NOMO-1 treated with dmso at 0.1 percent for 144 hours (cell line): ENCODE measurements at regions not wholly inside any gene's neighbourhood (a gene's known extent, or its start where the extent isn't known, plus 50 kb on each side); places are given as distances from the start of the nearest gene placed in this dataset.
"Not testable (repeated sequence)": the region's sequence is repeated elsewhere in the genome, so short reads cannot be mapped to it uniquely, and the experiment has no call there.

ENCODE experiments used
- DNase-seq: peaks from one replicate; lab custom pipeline; 2025; ENCODE audit not compliant: unreplicated experiment; lab: John Stamatoyannopoulos, UW

DNA sequence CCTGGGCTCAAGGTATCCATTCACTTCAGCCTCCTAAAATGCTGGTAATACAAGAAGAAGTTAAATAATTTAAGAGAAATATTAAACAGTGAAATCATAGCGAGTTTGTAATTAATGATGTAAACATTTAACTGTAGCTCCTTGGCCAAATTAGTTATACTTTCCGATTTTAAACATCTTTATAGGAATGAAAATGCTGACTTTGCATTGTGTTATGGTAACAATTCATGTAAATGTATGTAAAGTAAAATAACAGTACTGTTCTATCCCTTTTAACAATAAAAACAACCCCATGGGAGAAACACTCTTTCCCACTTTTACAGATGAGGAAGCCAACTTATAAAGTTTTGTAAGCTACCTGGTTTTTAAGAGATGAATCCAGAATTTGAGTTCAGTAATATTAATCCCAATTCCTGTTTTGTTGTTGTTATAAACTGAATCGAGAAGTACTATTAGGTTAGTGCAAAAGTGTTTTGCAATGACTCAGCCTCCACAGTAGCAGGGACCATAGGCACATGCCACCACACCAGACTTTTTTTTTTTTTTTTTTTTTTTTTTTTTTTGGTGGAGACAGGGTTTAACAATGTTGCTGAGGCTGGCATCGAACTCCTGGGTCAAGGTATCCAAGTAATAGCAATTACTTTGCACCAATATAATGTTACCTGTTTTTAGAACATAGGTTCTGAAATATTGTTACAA is 1360.4 kb downstream of the BRINP3 start:
- DNase-seq: no peak

DNA sequence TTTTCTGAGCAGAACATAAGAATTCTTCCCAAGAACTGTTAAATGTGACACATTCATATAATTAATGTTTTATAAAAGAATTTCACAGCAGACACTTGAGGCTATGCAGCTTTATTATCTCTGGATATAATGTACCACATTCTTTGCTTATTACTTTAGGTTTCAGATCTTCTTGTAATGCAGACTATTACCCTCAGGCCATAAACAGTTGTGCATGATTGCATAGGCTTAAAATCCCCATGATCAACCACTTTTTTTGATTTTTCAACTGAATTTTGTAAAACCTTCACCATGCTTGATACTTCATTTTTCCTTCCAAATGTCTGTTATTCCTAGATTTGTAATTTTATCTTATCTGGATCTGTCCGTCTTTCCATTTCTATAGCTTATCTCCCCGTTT is 1355.7 kb downstream of the BRINP3 start:
- DNase-seq: no peak

DNA sequence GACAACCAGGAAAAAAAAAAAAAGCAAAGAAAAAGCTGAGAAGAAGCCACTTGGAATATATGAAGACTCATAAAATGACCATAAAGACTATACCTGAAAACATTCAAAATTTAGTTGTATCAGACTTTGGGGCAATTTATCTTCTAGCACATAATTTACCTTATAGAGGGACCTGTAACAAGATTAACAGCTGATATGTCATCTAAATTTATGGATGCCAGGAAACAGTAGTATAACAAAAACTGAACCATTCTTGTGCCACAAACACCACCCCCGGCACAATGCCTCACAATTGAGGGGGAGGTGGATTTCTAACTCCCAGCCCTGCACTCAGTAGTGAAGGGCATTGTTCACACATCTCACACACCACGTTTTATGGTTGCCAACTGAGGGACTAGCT is 1352.0 kb downstream of the BRINP3 start:
- no peak for DNase-seq

DNA sequence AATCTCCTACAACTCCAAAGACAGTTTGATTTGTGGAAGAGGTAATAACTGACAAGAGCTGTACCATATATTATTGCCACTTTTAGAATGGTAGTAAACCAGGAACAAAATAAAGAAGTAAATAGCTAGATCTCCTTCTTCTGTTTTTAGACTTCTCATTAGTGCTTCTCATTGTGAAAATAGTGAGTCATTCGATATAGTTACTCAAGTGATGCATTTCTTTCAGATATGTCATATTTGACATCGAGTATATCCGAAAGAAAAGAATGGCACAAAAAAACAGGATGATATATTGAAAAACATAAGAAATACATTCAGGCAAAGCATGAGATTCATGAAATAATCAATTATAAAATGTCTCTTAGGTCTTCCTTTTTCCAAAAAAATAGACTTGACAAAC is 1346.1 kb downstream of the BRINP3 start:
- no peak for DNase-seq

DNA sequence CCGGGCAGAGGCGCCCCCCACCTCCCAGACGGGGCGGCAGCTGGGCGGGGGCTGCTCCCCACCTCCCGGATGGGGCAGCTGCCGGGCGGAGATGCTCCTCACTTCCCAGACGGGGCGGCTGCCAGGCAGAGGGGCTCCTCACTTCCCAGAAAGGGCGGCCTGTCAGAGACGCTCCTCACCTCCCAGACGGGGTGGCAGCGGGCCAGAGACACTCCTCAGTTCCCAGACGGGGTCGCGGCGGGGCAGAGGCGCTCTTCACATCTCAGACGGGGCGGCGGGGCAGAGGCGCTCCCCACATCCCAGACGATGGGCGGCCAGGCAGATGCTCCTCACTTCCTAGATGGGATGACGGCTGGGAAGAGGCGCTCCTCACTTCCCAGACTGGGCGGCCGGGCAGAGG is 1337.9 kb downstream of the BRINP3 start:
- not testable (repeated sequence) for DNase-seq

DNA sequence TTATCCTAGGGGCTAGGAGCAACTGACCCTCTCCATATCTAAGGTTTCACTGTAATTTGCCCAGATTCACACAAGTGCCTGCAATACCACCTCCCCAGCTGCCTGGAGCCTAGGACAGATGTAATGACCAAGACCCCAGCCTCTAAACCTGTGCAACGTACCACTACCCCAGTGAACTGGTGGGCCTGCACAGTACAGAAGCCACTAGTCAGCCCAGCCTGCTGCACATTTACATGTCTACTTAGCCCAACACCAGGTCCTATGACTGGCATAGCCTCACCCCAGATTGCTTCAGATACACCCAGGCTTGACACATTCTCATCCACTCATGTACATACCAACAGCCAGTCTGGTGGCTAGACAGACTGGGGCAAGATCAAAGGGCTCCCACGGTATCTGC is 1336.6 kb downstream of the BRINP3 start:
- no peak for DNase-seq

DNA sequence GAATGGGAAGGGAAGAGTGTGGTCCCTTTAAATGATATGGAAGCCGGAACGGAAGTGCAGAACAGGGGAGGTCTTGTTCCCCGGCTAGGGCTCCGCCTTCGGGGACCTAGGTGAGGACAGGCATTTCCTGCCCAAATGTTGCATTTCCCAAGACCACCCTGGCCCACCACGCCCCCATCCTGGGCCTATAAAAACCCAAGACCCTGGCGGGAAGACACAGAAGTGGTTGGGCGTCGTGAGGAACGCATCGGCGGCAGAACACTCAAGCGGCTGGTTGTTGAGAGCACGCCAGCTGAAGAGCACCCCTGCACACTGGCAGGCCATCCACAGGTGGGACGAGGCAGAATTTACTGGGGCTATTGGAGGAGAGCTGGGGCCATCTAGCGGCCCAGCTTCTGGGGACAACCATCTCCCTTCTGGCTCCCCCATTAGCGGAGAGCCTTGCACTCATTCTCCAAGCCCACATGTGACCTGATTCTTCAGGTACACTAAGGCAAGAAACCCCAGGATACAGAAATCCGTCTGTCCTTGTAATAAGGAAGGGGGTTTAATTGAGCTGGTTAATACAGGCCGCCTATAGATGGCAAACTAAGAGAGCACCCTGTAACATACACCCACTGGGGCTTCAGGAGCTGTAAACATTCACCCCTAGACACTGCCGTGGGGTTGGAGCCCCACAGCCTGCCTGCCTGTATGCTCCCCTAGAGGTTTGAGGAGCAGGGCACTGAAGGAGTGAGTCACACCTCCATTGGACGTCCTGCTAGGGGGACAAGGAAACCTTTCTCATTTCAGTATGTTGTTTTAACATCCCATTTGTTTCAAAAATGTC is 1327.9 kb downstream of the BRINP3 start:
- no peak for DNase-seq

DNA sequence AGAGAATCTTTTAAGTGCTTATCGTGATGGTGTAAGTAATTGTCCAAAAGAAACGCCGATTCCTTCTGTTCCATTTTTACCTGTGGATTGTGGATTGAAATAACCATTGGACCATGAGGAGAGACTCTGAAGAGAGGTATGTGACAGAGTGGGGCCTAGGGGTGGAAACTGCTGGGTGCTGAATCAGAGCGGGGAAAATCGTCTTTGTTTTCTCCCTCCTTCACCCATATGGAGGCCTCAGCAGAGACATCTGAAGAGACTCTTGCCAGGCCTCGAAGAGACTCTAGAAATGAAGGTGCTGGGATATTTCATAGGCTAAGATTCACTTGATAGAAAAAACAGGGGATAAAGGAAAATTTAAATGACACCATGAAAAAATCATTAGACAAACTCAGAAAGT is 1327.0 kb downstream of the BRINP3 start:
- DNase-seq: no peak

DNA sequence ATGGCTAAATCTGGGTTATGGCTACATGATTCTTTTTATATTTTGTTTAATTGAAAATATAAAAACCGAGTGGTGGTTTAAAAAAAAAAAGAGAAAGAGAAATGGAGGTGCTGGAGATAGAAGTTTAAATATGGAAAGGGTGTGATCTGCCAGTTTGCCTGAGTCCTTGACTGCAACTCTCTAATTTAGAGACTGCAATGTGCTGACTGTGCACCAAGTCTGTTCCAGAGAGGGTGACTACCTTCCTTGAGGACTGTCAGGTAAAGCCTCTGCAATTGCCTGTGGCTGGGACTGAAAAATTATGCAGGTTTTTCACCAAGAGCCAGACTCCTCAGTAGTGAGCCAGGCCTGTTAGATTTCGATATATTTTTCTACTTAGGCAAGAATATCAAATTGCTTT is 1326.3 kb downstream of the BRINP3 start:
- DNase-seq: no peak

DNA sequence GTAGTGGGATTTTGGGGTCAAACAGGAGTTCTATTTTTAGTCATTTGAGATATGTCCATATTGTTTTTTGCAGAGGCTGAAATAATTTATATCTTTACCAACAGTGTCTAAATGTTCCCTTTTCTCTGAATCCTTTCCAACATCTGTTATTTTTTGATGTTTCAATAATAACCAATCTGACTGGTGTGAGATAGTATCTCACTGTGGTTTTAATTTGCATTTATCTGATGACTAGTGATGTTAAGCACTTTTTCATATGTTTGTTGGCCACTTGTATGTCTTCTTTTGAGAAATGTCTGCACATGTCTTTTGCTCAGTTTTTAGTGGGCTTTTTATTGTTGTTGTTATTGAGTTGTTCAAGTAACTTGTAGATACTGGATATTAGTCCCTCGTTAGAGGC is 1325.0 kb downstream of the BRINP3 start:
- no peak for DNase-seq

DNA sequence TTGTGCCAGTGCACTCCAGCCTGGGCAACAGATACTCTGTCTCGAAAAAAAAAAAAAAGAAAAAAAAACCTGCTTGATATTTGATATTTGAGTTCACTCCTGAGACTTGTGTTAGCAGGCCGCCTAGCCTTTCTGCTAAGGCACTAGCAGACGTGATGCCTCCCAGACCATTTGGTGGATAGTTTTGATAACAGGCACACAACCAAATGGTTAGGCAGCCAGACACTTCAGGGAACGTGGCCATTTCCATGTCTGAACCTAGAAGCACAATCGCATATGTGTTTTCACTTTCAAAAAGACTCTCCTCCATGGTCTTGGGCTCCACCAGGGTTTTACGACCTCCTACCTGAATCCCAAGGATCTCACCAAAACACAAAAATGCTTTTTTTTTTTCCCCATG is 1319.5 kb downstream of the BRINP3 start:
- no peak for DNase-seq

DNA sequence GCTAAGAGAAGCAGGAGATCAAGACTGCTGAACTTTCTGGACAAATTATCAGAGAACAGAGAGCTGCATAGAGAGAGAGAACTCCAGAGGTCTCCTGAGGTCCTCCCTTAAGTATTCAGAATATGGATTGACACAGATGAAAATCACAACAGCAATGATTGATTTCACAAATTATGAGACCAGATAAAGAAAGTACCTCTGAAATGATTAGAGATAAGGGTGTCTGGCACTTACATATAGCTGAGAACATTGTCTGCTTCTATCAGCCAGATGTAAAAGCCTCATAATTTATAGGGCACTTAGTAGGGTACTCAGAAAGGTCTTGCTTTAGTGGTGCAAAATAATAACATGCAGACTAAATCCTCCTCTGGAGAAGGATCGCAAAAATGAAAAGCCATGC is 1301.8 kb downstream of the BRINP3 start:
- no peak for DNase-seq

DNA sequence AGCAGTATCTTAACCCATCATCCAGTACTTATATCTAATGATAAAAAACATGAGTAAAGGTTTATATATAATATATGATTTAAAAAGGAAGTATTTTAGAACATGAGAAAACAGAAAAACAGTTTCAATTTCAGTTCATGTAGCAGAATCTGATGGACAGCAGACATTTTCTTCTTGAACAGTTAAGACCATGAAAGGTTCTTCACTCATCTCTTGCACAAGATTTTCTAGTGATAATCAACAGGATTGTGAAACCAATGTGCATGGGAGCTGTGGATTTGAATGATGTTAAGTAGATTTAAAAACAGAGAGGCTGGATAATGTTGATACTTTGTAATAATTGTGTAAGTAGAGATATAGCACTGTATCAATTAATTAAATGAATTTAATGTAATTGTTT is 1297.6 kb downstream of the BRINP3 start:
- no peak for DNase-seq

DNA sequence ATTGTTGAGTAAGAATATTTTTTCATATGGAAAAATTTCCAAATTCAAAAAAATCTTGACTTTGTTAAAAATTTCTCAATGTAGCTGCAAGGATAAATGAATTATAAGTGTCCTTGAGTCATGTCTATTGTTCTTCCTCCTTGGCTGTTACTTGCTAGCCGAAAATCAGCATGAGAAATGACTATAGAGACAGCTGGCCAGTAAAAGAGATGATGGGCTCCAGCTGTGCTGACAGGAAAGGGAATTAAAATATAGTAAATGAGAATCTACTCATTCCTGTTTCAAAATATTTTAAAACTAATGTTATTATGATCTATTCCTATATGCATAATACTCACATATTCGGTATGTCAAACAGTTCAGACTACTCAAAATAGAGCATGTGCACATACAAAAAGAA is 1292.6 kb downstream of the BRINP3 start:
- no peak for DNase-seq

DNA sequence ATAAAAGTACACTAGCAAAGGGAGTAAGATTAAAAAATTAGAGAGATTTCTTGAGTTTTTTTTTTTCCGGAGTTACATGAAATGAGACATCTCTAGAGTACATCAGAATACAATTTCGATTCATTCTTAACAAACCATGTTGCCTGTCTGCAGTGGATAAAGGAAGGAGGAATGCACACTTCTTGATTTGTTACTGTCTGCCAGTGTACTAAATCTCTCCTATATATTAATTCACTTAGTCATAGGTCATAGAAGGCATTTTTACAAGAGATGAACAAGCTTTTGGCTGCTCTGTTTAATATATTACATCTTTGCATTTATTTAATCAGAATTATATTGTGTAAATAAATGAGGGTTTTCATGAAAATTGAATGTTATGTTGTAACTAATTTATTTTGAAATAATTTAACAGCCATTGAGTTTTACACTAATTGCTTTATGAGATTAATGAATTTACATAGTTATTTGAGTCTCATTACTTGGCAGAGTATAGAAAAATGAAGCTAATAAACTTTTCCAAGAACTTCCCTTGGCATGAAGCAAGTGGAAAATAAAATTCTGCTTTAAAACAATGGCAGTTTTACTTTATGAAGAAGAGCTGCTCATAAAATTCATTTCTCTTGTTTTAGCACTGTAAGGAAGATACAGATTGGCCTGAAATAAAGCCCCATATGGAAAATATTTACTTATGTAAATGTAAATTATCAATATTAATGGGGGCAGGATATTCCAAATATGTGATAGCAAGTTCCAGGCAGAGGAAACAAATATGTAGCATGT is 1284.7 kb downstream of the BRINP3 start:
- DNase-seq: no peak

DNA sequence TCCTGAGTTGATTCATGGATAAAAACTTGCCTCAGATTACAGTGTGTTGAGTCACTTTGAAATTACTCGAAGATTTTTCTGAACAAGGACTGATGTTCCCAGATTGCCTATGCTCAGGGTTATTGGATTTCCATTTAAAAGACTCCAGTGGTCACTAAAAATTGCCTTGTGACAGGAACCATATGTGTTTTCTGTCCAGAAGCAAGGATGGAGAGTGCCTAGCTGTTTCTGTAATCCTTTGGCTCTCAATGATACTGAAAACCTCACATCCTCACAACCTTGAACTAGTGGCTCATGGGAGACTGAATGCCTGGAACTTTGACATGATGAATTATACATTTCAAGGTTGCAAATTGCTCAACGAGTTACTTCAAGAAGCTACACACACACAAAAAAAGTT is 1271.8 kb downstream of the BRINP3 start:
- no peak for DNase-seq

DNA sequence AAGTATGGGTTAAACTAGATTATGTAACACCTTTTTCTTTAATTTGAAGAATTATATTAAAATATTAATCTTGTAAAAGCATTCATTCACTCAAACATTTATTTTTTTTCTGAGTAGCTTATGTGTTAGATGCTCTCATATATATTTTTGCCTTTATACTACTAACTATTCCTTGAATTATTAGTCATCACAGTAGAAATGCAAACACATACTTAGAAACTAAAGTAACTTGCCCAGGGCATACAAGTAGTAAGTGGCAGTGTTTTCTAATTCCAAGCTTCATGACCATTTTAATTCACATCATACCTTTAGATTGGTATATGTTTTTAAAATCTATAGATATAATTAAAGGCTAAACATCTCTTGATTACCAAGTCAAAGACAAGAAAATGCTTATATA is 1271.0 kb downstream of the BRINP3 start:
- DNase-seq: no peak

DNA sequence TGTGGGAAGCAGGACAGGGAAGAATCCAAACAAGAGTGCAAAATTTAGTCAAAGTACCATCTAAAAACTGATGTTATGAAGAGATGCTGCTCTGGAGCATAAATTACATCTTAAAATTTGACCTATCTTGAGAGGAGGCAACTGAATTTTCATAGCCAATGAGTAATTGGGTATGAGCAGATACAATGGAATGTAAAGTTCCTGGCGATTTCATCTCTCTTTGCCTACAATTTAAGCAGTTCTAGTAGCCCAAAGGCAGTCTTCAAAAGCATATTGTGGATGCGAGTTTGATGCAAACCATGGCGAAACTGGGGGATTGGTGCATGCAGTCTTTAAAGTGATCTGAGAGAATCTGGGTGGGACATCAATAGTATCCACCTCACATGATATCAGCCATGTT is 1265.9 kb downstream of the BRINP3 start:
- DNase-seq: no peak

DNA sequence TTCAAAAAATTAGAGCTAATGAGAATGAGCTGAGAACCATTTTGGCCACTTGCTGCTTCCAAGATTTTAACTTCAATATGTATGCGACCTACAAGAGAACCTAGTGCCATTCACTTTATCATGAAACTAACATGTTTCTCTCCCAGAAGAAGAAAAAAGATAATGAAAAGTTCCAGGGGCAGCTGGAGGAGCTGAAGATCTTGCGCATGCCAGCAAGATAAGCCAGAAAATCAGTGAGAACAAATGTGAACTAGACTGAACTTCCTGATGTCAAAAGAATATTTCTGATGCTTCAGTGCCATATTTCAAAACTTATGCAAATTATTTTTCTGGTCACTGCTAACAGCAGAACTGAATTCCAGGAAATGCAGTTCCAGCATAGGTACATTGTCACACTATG is 1265.1 kb downstream of the BRINP3 start:
- DNase-seq: no peak

DNA sequence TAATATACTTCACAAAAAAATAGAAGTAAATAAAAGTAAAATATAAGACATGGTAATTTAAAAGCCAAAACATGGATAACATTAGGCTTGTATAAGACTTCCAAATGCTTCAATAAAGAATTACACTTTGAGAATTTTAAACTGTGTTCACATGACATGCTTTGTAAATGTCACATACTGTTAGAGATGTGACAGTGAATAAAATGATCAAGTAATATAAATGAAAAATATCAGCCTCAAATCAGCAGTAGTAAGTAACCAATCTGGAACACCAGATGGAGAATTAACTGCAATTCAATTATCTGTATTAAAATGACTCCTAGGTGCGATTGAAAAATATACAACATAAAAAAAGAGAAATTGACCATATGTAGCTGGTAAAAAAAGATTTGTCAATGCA is 1260.8 kb downstream of the BRINP3 start:
- no peak for DNase-seq

DNA sequence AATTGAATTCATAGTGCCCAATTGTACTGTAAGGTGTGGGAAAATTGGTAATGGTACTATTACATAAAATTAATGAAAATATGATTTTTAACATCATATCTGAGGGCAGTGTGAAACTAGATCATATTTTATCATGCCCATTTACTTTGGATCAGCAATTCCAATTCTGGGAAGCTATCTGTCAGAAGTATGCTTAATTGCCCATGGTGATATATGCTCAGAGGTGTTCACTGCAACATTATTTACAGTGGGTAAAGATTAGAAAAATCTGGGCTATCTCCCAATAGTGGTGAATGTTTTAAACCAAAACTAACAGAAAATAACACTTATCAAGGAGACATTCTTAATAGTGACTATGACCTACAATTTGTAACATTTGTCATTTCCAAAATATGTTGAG is 1260.0 kb downstream of the BRINP3 start:
- no peak for DNase-seq

DNA sequence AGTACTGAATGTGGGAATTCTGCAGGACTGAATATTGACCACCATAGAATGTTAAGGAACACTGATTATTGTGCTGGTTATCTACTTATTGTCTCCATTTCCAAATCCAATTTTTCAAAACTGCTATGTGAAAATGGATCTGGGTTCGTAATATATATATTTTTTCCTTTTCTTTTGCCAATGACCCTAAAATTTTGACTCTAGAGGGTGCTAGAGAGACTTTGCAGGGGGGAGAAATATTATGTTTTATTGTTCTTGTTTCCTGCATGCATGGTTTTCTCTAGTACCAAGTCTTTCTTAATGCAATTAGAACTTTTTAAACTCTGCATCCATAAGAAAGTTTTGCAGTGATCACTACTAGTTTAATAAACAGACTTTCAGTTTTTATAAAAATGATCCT is 1256.9 kb downstream of the BRINP3 start:
- DNase-seq: no peak
